ENCODE measurements at regions not wholly inside any gene's neighbourhood (a gene's known extent, or its start where the extent isn't known, plus 50 kb on each side); places are given as distances from the start of the nearest gene placed in this dataset.

- no peaks in the 10 kb centered on the region for H3K9me3 ChIP-seq
- intact Hi-C loops (cut with DNase I): no loop called here
- no peak overlapping the region for H3K27ac ChIP-seq
- TF ChIP-seq, protein P1, sequence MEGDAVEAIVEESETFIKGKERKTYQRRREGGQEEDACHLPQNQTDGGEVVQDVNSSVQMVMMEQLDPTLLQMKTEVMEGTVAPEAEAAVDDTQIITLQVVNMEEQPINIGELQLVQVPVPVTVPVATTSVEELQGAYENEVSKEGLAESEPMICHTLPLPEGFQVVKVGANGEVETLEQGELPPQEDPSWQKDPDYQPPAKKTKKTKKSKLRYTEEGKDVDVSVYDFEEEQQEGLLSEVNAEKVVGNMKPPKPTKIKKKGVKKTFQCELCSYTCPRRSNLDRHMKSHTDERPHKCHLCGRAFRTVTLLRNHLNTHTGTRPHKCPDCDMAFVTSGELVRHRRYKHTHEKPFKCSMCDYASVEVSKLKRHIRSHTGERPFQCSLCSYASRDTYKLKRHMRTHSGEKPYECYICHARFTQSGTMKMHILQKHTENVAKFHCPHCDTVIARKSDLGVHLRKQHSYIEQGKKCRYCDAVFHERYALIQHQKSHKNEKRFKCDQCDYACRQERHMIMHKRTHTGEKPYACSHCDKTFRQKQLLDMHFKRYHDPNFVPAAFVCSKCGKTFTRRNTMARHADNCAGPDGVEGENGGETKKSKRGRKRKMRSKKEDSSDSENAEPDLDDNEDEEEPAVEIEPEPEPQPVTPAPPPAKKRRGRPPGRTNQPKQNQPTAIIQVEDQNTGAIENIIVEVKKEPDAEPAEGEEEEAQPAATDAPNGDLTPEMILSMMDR (IDR thresholded peaks at IDR 0.05): no peak
- no peaks in the 10 kb centered on the region for H3K36me3 ChIP-seq
- no peak overlapping the region for H3K4me3 ChIP-seq
- DNase-seq (no peak), ATAC-seq (no peak)
- H3K27me3 ChIP-seq: no peaks in the 10 kb centered on the region
- no peaks in the 10 kb centered on the region for H3K4me1 ChIP-seq
Measured at GRCh38 chr6:95804847-95805541, 210.8 kb upstream of the FUT9 start.

- TF ChIP-seq, protein P1 (IDR thresholded peaks at IDR 0.05): no peak
Measured at GRCh38 chr6:95805699-95806098, 210.1 kb upstream of the FUT9 start.

DNA sequence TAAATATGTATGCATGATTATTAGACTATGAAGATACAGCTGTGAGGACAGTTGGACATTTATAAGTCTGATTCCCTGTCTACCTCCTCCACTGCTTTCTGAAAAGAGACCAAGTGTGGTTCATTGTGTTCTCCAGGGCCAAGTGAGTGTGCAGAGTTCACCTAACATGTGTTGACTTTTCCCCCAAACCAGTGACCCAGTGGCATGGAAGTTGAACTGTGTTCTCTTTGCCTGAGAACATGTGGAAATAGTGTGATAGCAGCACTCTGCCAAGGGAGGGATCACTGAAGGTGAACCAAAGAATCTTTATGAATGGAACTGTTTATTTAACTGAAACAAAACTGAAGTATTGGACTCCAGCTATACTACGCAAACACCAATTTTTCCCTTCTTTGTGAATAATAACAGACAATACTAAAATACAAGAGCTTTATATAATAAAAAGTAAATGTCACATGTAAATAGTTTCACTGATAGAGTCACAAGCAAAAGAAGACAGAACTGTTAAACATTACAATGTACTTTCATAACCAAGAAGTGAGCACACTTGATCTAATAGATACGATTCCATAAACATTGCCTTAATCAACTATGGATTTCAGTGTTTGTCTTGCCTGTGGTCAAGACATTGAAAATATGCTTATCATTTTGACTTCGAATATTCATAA is 200.3 kb upstream of the FUT9 start:
- intact Hi-C loops (cut with DNase I): no loop called here
- no peaks in the 10 kb centered on the region for H3K9me3 ChIP-seq
- no peak overlapping the region for H3K27ac ChIP-seq
- TF ChIP-seq, protein P1 (IDR thresholded peaks at IDR 0.05): no peak
- H3K36me3 ChIP-seq: no peaks in the 10 kb centered on the region
- ATAC-seq (no peak), DNase-seq (no peak)
- H3K27me3 ChIP-seq: no peaks in the 10 kb centered on the region
- H3K4me3 ChIP-seq: no peak overlapping the region
- no peaks in the 10 kb centered on the region for H3K4me1 ChIP-seq

More at GRCh38 chr6:95805699-95806098, 210.1 kb upstream of the FUT9 start:
- Histone ChIP-seq H3K36me3 (no peaks in the 10 kb centered on the region), H3K4me3 (no peak overlapping the region), H3K9me3 (no peaks in the 10 kb centered on the region), H3K4me1 (no peaks in the 10 kb centered on the region), H3K27me3 (no peaks in the 10 kb centered on the region), H3K27ac (no peak overlapping the region)
- intact Hi-C loops (cut with DNase I): no loop called here
- DNase-seq (no peak), ATAC-seq (no peak)

GRCh38 chr6:95819461-95819860 is 196.3 kb upstream of the FUT9 start:
- Histone ChIP-seq H3K9me3 (no peaks in the 10 kb centered on the region), H3K27ac (no peak overlapping the region), H3K4me3 (no peak overlapping the region), H3K27me3 (no peaks in the 10 kb centered on the region), H3K36me3 (no peaks in the 10 kb centered on the region), H3K4me1 (no peaks in the 10 kb centered on the region)
- TF ChIP-seq, protein P1 (IDR thresholded peaks at IDR 0.05): no peak
- DNase-seq (no peak), ATAC-seq (no peak)
- intact Hi-C loops (cut with DNase I): no loop called here

DNA sequence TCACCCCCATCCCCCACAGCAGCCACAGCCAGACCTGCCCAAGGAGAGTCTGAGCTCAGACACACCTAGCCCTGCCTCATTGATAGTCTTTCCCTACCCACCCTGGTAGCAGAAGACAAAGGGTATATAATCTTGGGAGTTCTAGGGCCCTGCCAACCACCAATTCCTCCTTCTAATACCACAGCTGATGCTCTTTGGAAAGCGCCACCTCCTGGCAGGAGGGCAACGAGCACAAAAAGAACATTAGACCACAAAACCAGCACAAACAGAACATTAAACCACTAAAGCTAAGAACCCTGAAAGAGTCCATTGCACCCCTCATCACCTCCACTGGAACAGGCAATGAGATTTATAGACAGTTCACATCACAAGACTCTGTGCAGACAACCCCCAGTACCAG is 195.8 kb upstream of the FUT9 start:
- no peaks in the 10 kb centered on the region for H3K36me3 ChIP-seq
- no peaks in the 10 kb centered on the region for H3K9me3 ChIP-seq
- intact Hi-C loops (cut with DNase I): no loop called here
- TF ChIP-seq, protein P1 (IDR thresholded peaks at IDR 0.05): no peak
- no peaks in the 10 kb centered on the region for H3K27me3 ChIP-seq
- no peak overlapping the region for H3K4me3 ChIP-seq
- no peak for ATAC-seq
- DNase-seq: no peak
- no peaks in the 10 kb centered on the region for H3K4me1 ChIP-seq
- H3K27ac ChIP-seq: no peak overlapping the region
